ENCODE measurements at regions not wholly inside any gene's neighbourhood (a gene's known extent, or its start where the extent isn't known, plus 50 kb on each side); places are given as distances from the start of the nearest gene placed in this dataset.

DNA sequence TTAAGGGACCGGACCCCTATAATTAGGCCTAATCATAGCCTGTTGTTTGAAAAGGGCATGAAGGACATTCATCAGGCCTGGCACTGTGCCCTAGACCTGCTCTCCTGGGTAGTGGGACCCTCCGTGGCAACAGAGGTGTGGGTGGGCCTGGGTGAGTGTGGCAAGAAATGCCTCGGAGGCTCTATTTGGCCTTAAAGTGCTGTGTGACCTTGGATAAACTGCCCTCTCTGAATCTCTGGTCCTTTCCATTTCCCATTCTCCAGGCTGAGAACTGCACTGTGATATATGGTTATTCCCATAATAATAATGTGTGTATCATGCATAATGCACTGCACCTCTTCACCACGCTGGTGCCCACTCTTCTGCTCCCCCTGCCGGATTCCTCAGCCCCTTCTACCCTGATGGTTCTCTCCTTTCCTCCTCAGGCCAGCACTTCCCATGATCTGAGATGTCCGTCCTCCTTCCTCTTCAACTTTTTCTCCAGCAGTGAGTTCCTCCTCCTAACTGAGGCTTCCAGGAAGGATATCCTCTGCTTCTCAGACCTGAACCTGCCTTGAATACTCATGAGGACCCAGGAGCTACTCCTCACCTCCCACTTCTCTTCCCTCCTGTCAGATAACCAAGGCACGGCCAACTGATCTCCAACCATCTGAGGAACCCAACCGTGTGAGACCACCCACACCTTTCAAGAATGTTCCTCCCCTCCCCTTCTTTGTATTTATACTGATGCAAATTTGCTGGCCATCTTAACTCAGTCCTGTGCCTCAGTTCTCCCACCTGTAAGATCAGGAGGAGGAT, 111.0 kb upstream of the PZP start:
- TF ChIP-seq CTCF (conservative IDR thresholded peaks at IDR 0.05) (no peak), EZH2 (IDR thresholded peaks at IDR 0.05; ENCODE audit: low read depth) (no peak)
